Loucy (cell line): ENCODE measurements at regions not wholly inside any gene's neighbourhood (a gene's known extent, or its start where the extent isn't known, plus 50 kb on each side); places are given as distances from the start of the nearest gene placed in this dataset.

Source experiments
- EZH2phosphoT487 ChIP-seq: fragments of 200-600 bp; IDR thresholded peaks from 2 replicates; pipeline ENCODE4 v1.6.1; 2018; ENCODE audit warnings: antibody characterized with exemption, mild to moderate bottlenecking, moderate library complexity, borderline replicate concordance
- TF ChIP-seq, protein P1 (sequence below): fragments of 200-600 bp; sonication (generic); conservative IDR thresholded peaks from 2 replicates; pipeline ENCODE4 v1.5.1; 2014; ENCODE audit warnings: mild to moderate bottlenecking, antibody characterized with exemption, low read length

GRCh38 chr16:86809458-86809955 lies 231.2 kb downstream of the FOXL1 start:
- TF ChIP-seq, protein P1, sequence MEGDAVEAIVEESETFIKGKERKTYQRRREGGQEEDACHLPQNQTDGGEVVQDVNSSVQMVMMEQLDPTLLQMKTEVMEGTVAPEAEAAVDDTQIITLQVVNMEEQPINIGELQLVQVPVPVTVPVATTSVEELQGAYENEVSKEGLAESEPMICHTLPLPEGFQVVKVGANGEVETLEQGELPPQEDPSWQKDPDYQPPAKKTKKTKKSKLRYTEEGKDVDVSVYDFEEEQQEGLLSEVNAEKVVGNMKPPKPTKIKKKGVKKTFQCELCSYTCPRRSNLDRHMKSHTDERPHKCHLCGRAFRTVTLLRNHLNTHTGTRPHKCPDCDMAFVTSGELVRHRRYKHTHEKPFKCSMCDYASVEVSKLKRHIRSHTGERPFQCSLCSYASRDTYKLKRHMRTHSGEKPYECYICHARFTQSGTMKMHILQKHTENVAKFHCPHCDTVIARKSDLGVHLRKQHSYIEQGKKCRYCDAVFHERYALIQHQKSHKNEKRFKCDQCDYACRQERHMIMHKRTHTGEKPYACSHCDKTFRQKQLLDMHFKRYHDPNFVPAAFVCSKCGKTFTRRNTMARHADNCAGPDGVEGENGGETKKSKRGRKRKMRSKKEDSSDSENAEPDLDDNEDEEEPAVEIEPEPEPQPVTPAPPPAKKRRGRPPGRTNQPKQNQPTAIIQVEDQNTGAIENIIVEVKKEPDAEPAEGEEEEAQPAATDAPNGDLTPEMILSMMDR: no peak
- TF ChIP-seq EZH2phosphoT487: no peak
